ENCODE measurements at regions not wholly inside any gene's neighbourhood (a gene's known extent, or its start where the extent isn't known, plus 50 kb on each side); places are given as distances from the start of the nearest gene placed in this dataset.

- H3K27me3 ChIP-seq (ENCODE audit: control insufficient read depth, insufficient read depth, low read length), result no peaks in the 10 kb centered on the region
- no peak for TF ChIP-seq CTCF (IDR thresholded peaks at IDR 0.05; ENCODE audit: low read depth, low read length)
- DNase-seq (ENCODE audit: low read depth, low spot score), result no peak
- no peak overlapping the region for H3K4me3 ChIP-seq (ENCODE audit: low read depth, low read length)
- no peak overlapping the region for H3K27ac ChIP-seq (ENCODE audit: low read depth, low read length)
- ChIA-PET CTCF (no interaction called here), POLR2A (no interaction called here)
- H3K9me3 ChIP-seq (ENCODE audit: control insufficient read depth, insufficient read depth, low read length), result no peaks in the 10 kb centered on the region
These were observed 137.8 kb upstream of the CCL2 start for GRCh38 chr17:34117332-34117731.

- no peak for DNase-seq (ENCODE audit: low read depth, low spot score)
- H3K9me3 ChIP-seq (ENCODE audit: control insufficient read depth, insufficient read depth, low read length), result no peaks in the 10 kb centered on the region
- H3K4me3 ChIP-seq (ENCODE audit: low read depth, low read length), result no peak overlapping the region
- POLR2A ChIA-PET, result no interaction called here
- no peaks in the 10 kb centered on the region for H3K27me3 ChIP-seq (ENCODE audit: control insufficient read depth, insufficient read depth, low read length)
- TF ChIP-seq CTCF (IDR thresholded peaks at IDR 0.05; ENCODE audit: low read depth, low read length), result no peak
- H3K27ac ChIP-seq (ENCODE audit: low read depth, low read length), result no peak overlapping the region
- CTCF ChIA-PET, result no interaction called here
These were observed 137.3 kb upstream of the CCL2 start for GRCh38 chr17:34117811-34118210.

- no peak for DNase-seq (ENCODE audit: low read depth, low spot score)
- POLR2A ChIA-PET, result no interaction called here
- Histone ChIP-seq H3K9me3 (ENCODE audit: control insufficient read depth, insufficient read depth, low read length) (no peaks in the 10 kb centered on the region), H3K4me3 (ENCODE audit: low read depth, low read length) (no peak overlapping the region), H3K27ac (ENCODE audit: low read depth, low read length) (no peak overlapping the region), H3K27me3 (ENCODE audit: control insufficient read depth, insufficient read depth, low read length) (no peaks in the 10 kb centered on the region)
- CTCF ChIA-PET, result interaction anchor here (2.0 kb wide), 1 partner anchor 243 kb away, joined by 7 read pairs; no protein-coding TSS in a partner anchor
- no peak for TF ChIP-seq CTCF (IDR thresholded peaks at IDR 0.05; ENCODE audit: low read depth, low read length)
These were observed 136.5 kb upstream of the CCL2 start for GRCh38 chr17:34118564-34118963.

GRCh38 chr17:34121311-34121710 is 133.8 kb upstream of the CCL2 start:
- no peaks in the 10 kb centered on the region for H3K9me3 ChIP-seq (ENCODE audit: control insufficient read depth, insufficient read depth, low read length)
- H3K4me3 ChIP-seq (ENCODE audit: low read depth, low read length), result no peak overlapping the region
- no peak for DNase-seq (ENCODE audit: low read depth, low spot score)
- ChIA-PET CTCF (no interaction called here), POLR2A (no interaction called here)
- H3K27ac ChIP-seq (ENCODE audit: low read depth, low read length), result no peak overlapping the region
- no peaks in the 10 kb centered on the region for H3K27me3 ChIP-seq (ENCODE audit: control insufficient read depth, insufficient read depth, low read length)
- no peak for TF ChIP-seq CTCF (IDR thresholded peaks at IDR 0.05; ENCODE audit: low read depth, low read length)

GRCh38 chr17:34122515-34122914 is 132.6 kb upstream of the CCL2 start:
- CTCF ChIA-PET, result no interaction called here
- POLR2A ChIA-PET, result no interaction called here

More at GRCh38 chr17:34122515-34122914, 132.6 kb upstream of the CCL2 start:
- Histone ChIP-seq H3K9me3 (ENCODE audit: control insufficient read depth, insufficient read depth, low read length) (no peaks in the 10 kb centered on the region), H3K4me3 (ENCODE audit: low read depth, low read length) (no peak overlapping the region), H3K27me3 (ENCODE audit: control insufficient read depth, insufficient read depth, low read length) (no peaks in the 10 kb centered on the region), H3K27ac (ENCODE audit: low read depth, low read length) (no peak overlapping the region)
- TF ChIP-seq CTCF (IDR thresholded peaks at IDR 0.05; ENCODE audit: low read depth, low read length), result no peak
- DNase-seq (ENCODE audit: low read depth, low spot score), result no peak

All from AG04450 (cell line).